DND-41 (cell line): ENCODE measurements at regions not wholly inside any gene's neighbourhood (a gene's known extent, or its start where the extent isn't known, plus 50 kb on each side); places are given as distances from the start of the nearest gene placed in this dataset.

Experiments used
- ATAC-seq: fragments of 200-7000 bp; cut with Tn5 transposase; 3 replicates; pipeline ENCODE4 v1.9.1; 2021; ENCODE audit warnings: low read depth; ENCODE audit not compliant: insufficient read depth
- DNase-seq: peaks from one replicate; pipeline ENCODE4 v3.0.0-alpha.2; 2020
- H2AFZ ChIP-seq: 2 replicates; pipeline ENCODE4 v1.6.0; 2012; ENCODE audit warnings: low read depth, low read length
- H3K27ac ChIP-seq: 2 replicates; pipeline ENCODE4 v1.5.1; 2012; ENCODE audit warnings: low read length, inconsistent platforms
- H3K27me3 ChIP-seq: fragments of 200-600 bp; sonication (generic); 2 replicates; pipeline ENCODE4 v1.6.0; 2012; ENCODE audit warnings: low read length, mild to moderate bottlenecking, inconsistent platforms; ENCODE audit not compliant: insufficient read depth, poor library complexity
- H3K36me3 ChIP-seq: 2 replicates; pipeline ENCODE4 v1.5.1; 2012; ENCODE audit warnings: low read length, inconsistent platforms; ENCODE audit not compliant: insufficient read depth
- H3K4me1 ChIP-seq: 2 replicates; pipeline ENCODE4 v1.5.1; 2012; ENCODE audit warnings: mild to moderate bottlenecking, low read length; ENCODE audit not compliant: insufficient read depth
- H3K4me2 ChIP-seq: 2 replicates; pipeline ENCODE4 v1.6.0; 2012; ENCODE audit warnings: mild to moderate bottlenecking, moderate library complexity, low read length, inconsistent platforms; ENCODE audit not compliant: insufficient read depth
- H3K4me3 ChIP-seq, 2 experiments: fragments of 200-600 bp in 1 of 2; shearing (Covaris generic) in 1 of 2; 2 replicates each; pipeline ENCODE4 v1.5.1; 2012 to 2016; ENCODE audit warnings: inconsistent platforms in 2 of 2, low read length in 2 of 2, mild to moderate bottlenecking in 2 of 2, low read depth in 1 of 2, moderate library complexity in 1 of 2
- H3K79me2 ChIP-seq: 2 replicates; pipeline ENCODE4 v1.6.0; 2012; ENCODE audit warnings: low read length, inconsistent platforms; ENCODE audit not compliant: insufficient read depth
- H3K9ac ChIP-seq: 2 replicates; pipeline ENCODE4 v1.6.0; 2012; ENCODE audit warnings: low read depth, mild to moderate bottlenecking, inconsistent platforms, low read length, moderate library complexity
- H3K9me3 ChIP-seq: 2 replicates; pipeline ENCODE4 v1.5.1; 2012; ENCODE audit warnings: low read length, moderate library complexity, mild to moderate bottlenecking, inconsistent platforms; ENCODE audit not compliant: insufficient read depth, severe bottlenecking
- H4K20me1 ChIP-seq: 2 replicates; pipeline ENCODE4 v1.6.0; 2012; ENCODE audit warnings: low read length; ENCODE audit not compliant: insufficient read depth
- CTCF ChIP-seq: IDR thresholded peaks from 2 replicates; pipeline ENCODE4 v1.5.1; 2012; ENCODE audit warnings: borderline replicate concordance, low read length, moderate library complexity, mild to moderate bottlenecking; ENCODE audit not compliant: poor library complexity, severe bottlenecking; ENCODE audit errors: extremely low read depth
- EZH2 ChIP-seq: IDR thresholded peaks from 3 replicates; pipeline ENCODE4 v1.6.1; 2012; ENCODE audit warnings: borderline replicate concordance, low read depth, mild to moderate bottlenecking, moderate library complexity, low read length, inconsistent platforms; ENCODE audit not compliant: severe bottlenecking

GRCh38 chr1:60813071-60813470 is 269.3 kb upstream of the NFIA start:
- no peak overlapping the region for H3K4me2 ChIP-seq
- no peak for DNase-seq
- H3K36me3 ChIP-seq: no peaks in the 10 kb centered on the region
- no peaks in the 10 kb centered on the region for H4K20me1 ChIP-seq
- no peak overlapping the region for H3K9ac ChIP-seq
- no peaks in the 10 kb centered on the region for H3K4me1 ChIP-seq
- no peaks in the 10 kb centered on the region for H3K79me2 ChIP-seq
- no peak overlapping the region for H2AFZ ChIP-seq
- H3K27me3 ChIP-seq: no peaks in the 10 kb centered on the region
- ATAC-seq: no peak
- H3K4me3 ChIP-seq: no peak overlapping the region
- TF ChIP-seq EZH2 (no peak), CTCF (no peak)
- no peak overlapping the region for H3K27ac ChIP-seq
- H3K9me3 ChIP-seq: no peaks in the 10 kb centered on the region

- Histone ChIP-seq H2AFZ (no peak overlapping the region), H3K27me3 (no peaks in the 10 kb centered on the region), H3K27ac (no peak overlapping the region), H3K79me2 (no peaks in the 10 kb centered on the region), H3K4me1 (no peaks in the 10 kb centered on the region), H3K9me3 (peaks cover 3% of the 10 kb centered on the region), H3K4me3 (no peak overlapping the region), H3K9ac (no peak overlapping the region), H3K36me3 (no peaks in the 10 kb centered on the region), H3K4me2 (no peak overlapping the region), H4K20me1 (no peaks in the 10 kb centered on the region)
- TF ChIP-seq CTCF (no peak), EZH2 (no peak)
- DNase-seq (peak; percentile 10), ATAC-seq (no peak)
These were observed 273.0 kb upstream of the NFIA start for GRCh38 chr1:60809204-60809980.

- H3K79me2 ChIP-seq: no peaks in the 10 kb centered on the region
- DNase-seq (no peak), ATAC-seq (no peak)
- H3K4me2 ChIP-seq: no peak overlapping the region
- H4K20me1 ChIP-seq: no peaks in the 10 kb centered on the region
- no peak overlapping the region for H3K27ac ChIP-seq
- no peaks in the 10 kb centered on the region for H3K36me3 ChIP-seq
- H3K9ac ChIP-seq: no peak overlapping the region
- no peak overlapping the region for H2AFZ ChIP-seq
- H3K27me3 ChIP-seq: no peaks in the 10 kb centered on the region
- H3K4me3 ChIP-seq: no peak overlapping the region
- H3K4me1 ChIP-seq: no peaks in the 10 kb centered on the region
- peaks cover 3% of the 10 kb centered on the region for H3K9me3 ChIP-seq
- TF ChIP-seq EZH2 (no peak), CTCF (no peak)
These were observed 273.7 kb upstream of the NFIA start for GRCh38 chr1:60808676-60809075.

- ATAC-seq (no peak), DNase-seq (no peak)
- no peaks in the 10 kb centered on the region for H3K79me2 ChIP-seq
- TF ChIP-seq CTCF (no peak), EZH2 (no peak)
- no peaks in the 10 kb centered on the region for H3K4me1 ChIP-seq
- no peak overlapping the region for H2AFZ ChIP-seq
- H4K20me1 ChIP-seq: no peaks in the 10 kb centered on the region
- no peaks in the 10 kb centered on the region for H3K27me3 ChIP-seq
- H3K36me3 ChIP-seq: no peaks in the 10 kb centered on the region
- H3K9me3 ChIP-seq: peaks cover 3% of the 10 kb centered on the region
- no peak overlapping the region for H3K9ac ChIP-seq
- H3K27ac ChIP-seq: no peak overlapping the region
- H3K4me3 ChIP-seq: no peak overlapping the region
- no peak overlapping the region for H3K4me2 ChIP-seq
These were observed 279.5 kb upstream of the NFIA start for GRCh38 chr1:60802884-60803283.
